K562 (cell line): ENCODE measurements at regions not wholly inside any gene's neighbourhood (a gene's known extent, or its start where the extent isn't known, plus 50 kb on each side); places are given as distances from the start of the nearest gene placed in this dataset.
A peak's percentile ranks its signal among the peaks of the same experiment; 100 is the strongest.

Source experiments
- ATAC-seq: fragments of 200-7000 bp; cut with Tn5 transposase; 3 replicates; pipeline ENCODE4 v1.9.1; 2020; ENCODE audit warnings: moderate library complexity
- BruUV-seq: library from RNA; stranded (reverse); fragments of 400-500 nt; replicated peaks from 2 replicates; lab custom pipeline; 2021; lab: Mats Ljungman, UMichigan
- CTCF ChIA-PET: fragments of 300-600 bp; formaldehyde crosslinking; extraction: SDS; loops from one replicate; lab custom pipeline; 2021; ENCODE audit warnings: low intra/inter-chr PET ratio; lab: Yijun Ruan, JAX
- POLR2A ChIA-PET: fragments of 300-600, 350-650 bp; sonication (Branson Sonifier 250); formaldehyde crosslinking; extraction: SDS; loops from one replicate; lab custom pipeline; 2021; ENCODE audit warnings: antibody characterized with exemption, inconsistent platforms; lab: Yijun Ruan, JAX
- DNase-seq, 4 experiments: peaks; one replicate each; pipeline versions ENCODE4 v3.0.0 to v3.0.0-alpha.2; 2011 to 2018; ENCODE audit warnings: low spot score in 3 of 4, mixed read lengths in 3 of 4; ENCODE audit errors: extremely low read depth in 1 of 4
- FAIRE-seq: peaks from 2 replicates; lab custom pipeline; 2011; peaks lifted over from hg19 to GRCh38; lab: Jason Lieb, UNC
- H2AFZ ChIP-seq: 2 replicates; pipeline ENCODE4 v1.6.0; 2011; ENCODE audit warnings: low read depth, low read length, control low read depth, inconsistent platforms
- H3K27ac ChIP-seq: fragments of 200-600 bp; 3 replicates; pipeline ENCODE4 v1.8.0; 2011; ENCODE audit warnings: low read depth, mild to moderate bottlenecking, control low read depth, inconsistent platforms, low read length, moderate library complexity, mixed read lengths; ENCODE audit errors: extremely low read depth
- H3K27me3 ChIP-seq, 2 experiments: fragments of 300-600 bp in 1 of 2; 2 replicates in 1 of 2; 3 replicates in 1 of 2; pipeline versions ENCODE4 v1.6.0 to v1.8.0; 2011; ENCODE audit warnings: inconsistent platforms in 2 of 2, low read length in 2 of 2, mild to moderate bottlenecking in 1 of 2, mixed read lengths in 1 of 2, moderate library complexity in 1 of 2; ENCODE audit not compliant: control insufficient read depth in 2 of 2, insufficient read depth in 2 of 2
- H3K36me3 ChIP-seq: fragments of 300-600 bp; 3 replicates; pipeline ENCODE4 v1.8.0; 2011; ENCODE audit warnings: mild to moderate bottlenecking, low read length, inconsistent platforms; ENCODE audit not compliant: control insufficient read depth, insufficient read depth
- H3K4me1 ChIP-seq, 2 experiments: fragments of 200-600 bp in 1 of 2; replicated peaks in 1 of 2; 2 replicates in 1 of 2; 3 replicates in 1 of 2; pipeline versions ENCODE4 v1.5.1 to v1.8.0; 2011; ENCODE audit warnings: inconsistent platforms in 2 of 2, low read length in 2 of 2, mild to moderate bottlenecking in 1 of 2, mixed read lengths in 1 of 2, moderate library complexity in 1 of 2; ENCODE audit not compliant: control insufficient read depth in 2 of 2, insufficient read depth in 2 of 2
- H3K4me2 ChIP-seq: 2 replicates; pipeline ENCODE4 v1.6.1; 2011; ENCODE audit warnings: low read length, control low read depth, inconsistent platforms, mixed read lengths; ENCODE audit not compliant: insufficient read depth
- H3K4me3 ChIP-seq: fragments of 200-600 bp; sonication (generic), shearing (Covaris generic); 2 replicates; pipeline ENCODE4 v1.5.1; 2016; ENCODE audit warnings: control low read depth, inconsistent platforms
- H3K79me2 ChIP-seq: fragments of 200-600 bp; 3 replicates; pipeline ENCODE4 v1.8.0; 2011; ENCODE audit warnings: low read length, inconsistent platforms; ENCODE audit not compliant: control insufficient read depth, insufficient read depth
- H3K9ac ChIP-seq, 2 experiments: 2 replicates each; pipeline versions ENCODE4 v1.6.0 to v1.6.1; 2011; ENCODE audit warnings: low read depth in 2 of 2, low read length in 2 of 2, control low read depth in 1 of 2, inconsistent platforms in 1 of 2, mild to moderate bottlenecking in 1 of 2, mixed read lengths in 1 of 2; ENCODE audit not compliant: insufficient read depth in 1 of 2
- H3K9me1 ChIP-seq: one replicate; pipeline ENCODE4 v1.6.0; 2011; ENCODE audit warnings: inconsistent platforms, mild to moderate bottlenecking, low read length, moderate library complexity; ENCODE audit not compliant: control insufficient read depth, insufficient read depth
- H3K9me3 ChIP-seq: replicated peaks from 2 replicates; pipeline ENCODE4 v1.5.1; 2011; ENCODE audit warnings: low read depth, low read length, inconsistent platforms; ENCODE audit not compliant: control insufficient read depth, insufficient read depth
- H4K20me1 ChIP-seq: replicated peaks from 2 replicates; pipeline ENCODE4 v1.6.1; 2011; ENCODE audit warnings: low read length, inconsistent platforms, mixed read lengths; ENCODE audit not compliant: control insufficient read depth, insufficient read depth
- CBFA2T3 ChIP-seq: fragments of 450-650 bp; IDR thresholded peaks from 2 replicates; pipeline ENCODE4 v1.6.1; 2017
- ETS2 ChIP-seq: IDR thresholded peaks from 2 replicates; pipeline ENCODE4 v1.6.1; 2016; ENCODE audit warnings: borderline replicate concordance, missing genetic modification characterization, mild to moderate bottlenecking, moderate library complexity, missing compliant biosample characterization; ENCODE audit not compliant: poor library complexity, severe bottlenecking
- KHSRP ChIP-seq: fragments of 450-650 bp; IDR thresholded peaks from 2 replicates; pipeline ENCODE4 v1.6.1; 2017
- ZBTB2 ChIP-seq: fragments of 450-650 bp; IDR thresholded peaks from 2 replicates; pipeline ENCODE4 v1.6.1; 2016; ENCODE audit warnings: antibody characterized with exemption
- WGBS: fragments of 100-300 bp; shearing (Covaris generic); methylation state at CpG from one replicate; pipeline ENCODE4 v1.1.6; 2016; ENCODE audit warnings: low coverage, mixed read lengths; ENCODE audit not compliant: insufficient coverage; ENCODE audit errors: missing lambda C conversion rate; 5-methylcytosine and 5-hydroxymethylcytosine counted together
- in situ Hi-C: fragments of 300-500 bp; cut with MboI; formaldehyde crosslinking; loops from 4 replicates; pipeline ENCODE4 v1.15.0; 2018; ENCODE audit warnings: inconsistent platforms, mixed read lengths
- intact Hi-C: fragments of 100-400 bp; cut with micrococcal nuclease; formaldehyde crosslinking; loops from 2 replicates; pipeline ENCODE4 v1.14.2; 2022

DNA sequence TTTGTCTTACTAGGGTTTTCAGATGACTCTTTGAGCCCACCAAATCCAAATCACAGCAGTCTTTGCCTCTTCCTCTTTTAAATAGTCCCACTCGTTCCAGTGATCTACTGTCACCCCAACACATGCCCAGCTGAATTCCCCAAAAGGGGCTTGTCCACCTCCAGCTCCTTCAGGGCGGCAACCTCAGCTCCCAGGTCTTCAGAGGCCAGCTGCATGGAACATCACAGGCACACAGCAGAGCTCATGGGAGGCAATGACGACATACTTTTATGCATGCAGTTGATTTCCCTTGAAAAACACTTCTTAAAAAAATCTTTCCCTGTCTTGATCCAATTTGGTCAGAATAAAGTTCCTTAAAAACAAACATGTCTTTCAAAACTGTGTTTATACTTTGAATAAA is 244.3 kb upstream of the NR2F2 start:
- H3K27ac ChIP-seq: no peak overlapping the region
- intact Hi-C loops (no loop called here), in situ Hi-C loops (no loop called here)
- ATAC-seq: no peak
- no peak for DNase-seq
- H3K9me1 ChIP-seq: no peaks in the 10 kb centered on the region
- H3K9me3 ChIP-seq: no peaks in the 10 kb centered on the region
- WGBS: 31% methylated on average over 3 of the region's 3 CpGs
- no peaks in the 10 kb centered on the region for H3K27me3 ChIP-seq
- H3K36me3 ChIP-seq: no peaks in the 10 kb centered on the region
- no peak overlapping the region for H3K4me2 ChIP-seq
- no peak for FAIRE-seq
- ChIA-PET CTCF (no interaction called here), POLR2A (interaction anchor here (0.9 kb wide), 1 partner anchor 10 kb away, joined by 3 read pairs; no protein-coding TSS in a partner anchor)
- TF ChIP-seq ETS2 (tag) (no peak), ZBTB2 (no peak)
- H3K4me3 ChIP-seq: no peak overlapping the region
- no peak overlapping the region for H3K9ac ChIP-seq
- BruUV-seq: no TSS peak
- H3K4me1 ChIP-seq: no peaks in the 10 kb centered on the region
- no peaks in the 10 kb centered on the region for H3K79me2 ChIP-seq
- no peaks in the 10 kb centered on the region for H4K20me1 ChIP-seq
- no peak overlapping the region for H2AFZ ChIP-seq

- 31% methylated on average over 2 of the region's 2 CpGs for WGBS
- H3K4me2 ChIP-seq: no peak overlapping the region
- no peaks in the 10 kb centered on the region for H3K4me1 ChIP-seq
- H3K4me3 ChIP-seq: no peak overlapping the region
- CTCF ChIA-PET: no interaction called here
- ATAC-seq: peak; percentile 69
- no peaks in the 10 kb centered on the region for H3K27me3 ChIP-seq
- intact Hi-C loops: no loop called here
- no peaks in the 10 kb centered on the region for H3K36me3 ChIP-seq
- in situ Hi-C loops: no loop called here
- H2AFZ ChIP-seq: 0 out of 2 replicates have a peak overlapping the region, but pooled peaks have one; percentile 36
- no peaks in the 10 kb centered on the region for H3K9me3 ChIP-seq
- FAIRE-seq: no peak
- POLR2A ChIA-PET: interaction anchor here (1.0 kb wide), 1 partner anchor 14 kb away, joined by 3 read pairs; no protein-coding TSS in a partner anchor
- no peaks in the 10 kb centered on the region for H3K9me1 ChIP-seq
- DNase-seq: peak in 1 of 4 experiments; percentile 19
- no peaks in the 10 kb centered on the region for H3K79me2 ChIP-seq
- BruUV-seq: no TSS peak
- no peak overlapping the region for H3K27ac ChIP-seq
- TF ChIP-seq CBFA2T3 (peak; percentile 28; the same call in 1 of the 2 replicates), KHSRP (no peak)
- no peaks in the 10 kb centered on the region for H4K20me1 ChIP-seq
- no peak overlapping the region for H3K9ac ChIP-seq
These were observed 243.2 kb upstream of the NR2F2 start for GRCh38 chr15:96087180-96087884.
